ENCODE measurements at regions not wholly inside any gene's neighbourhood (a gene's known extent, or its start where the extent isn't known, plus 50 kb on each side); places are given as distances from the start of the nearest gene placed in this dataset.
"Not testable (repeated sequence)": the region's sequence is repeated elsewhere in the genome, so short reads cannot be mapped to it uniquely, and the experiment has no call there.

DNA sequence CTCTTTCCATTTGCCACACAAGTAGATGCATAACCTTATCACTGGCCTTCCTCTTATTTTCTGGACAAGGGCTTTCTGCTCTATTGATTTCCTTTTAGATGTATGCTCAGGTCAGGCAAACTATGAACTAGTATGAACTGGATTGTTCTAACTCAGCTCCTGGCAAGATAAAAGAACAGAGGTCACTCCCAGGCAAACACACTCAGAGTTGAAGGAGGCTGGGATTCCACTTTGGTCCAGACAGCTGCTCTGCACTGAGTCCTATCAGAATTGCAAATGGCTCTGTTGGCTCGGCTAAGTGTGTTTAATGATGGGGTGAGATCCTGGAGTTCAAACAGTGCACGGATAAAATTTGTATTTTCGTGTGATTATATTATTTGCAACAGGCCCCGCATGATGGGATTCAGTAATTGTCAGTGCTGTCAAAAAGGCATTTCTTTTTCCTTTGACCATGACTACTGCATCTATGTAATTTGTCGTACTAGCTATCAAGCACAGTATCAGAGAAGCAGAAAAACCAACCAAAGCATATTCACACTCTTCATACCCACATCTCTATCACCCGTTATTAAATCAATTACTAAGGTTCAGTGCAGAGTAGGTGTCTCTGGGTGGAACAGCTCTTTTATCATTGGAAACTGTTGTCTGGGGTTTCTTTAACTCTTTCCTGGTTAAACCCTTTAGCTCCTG is 288.1 kb upstream of the PRKCQ start:
- no peak for DNase-seq

DNA sequence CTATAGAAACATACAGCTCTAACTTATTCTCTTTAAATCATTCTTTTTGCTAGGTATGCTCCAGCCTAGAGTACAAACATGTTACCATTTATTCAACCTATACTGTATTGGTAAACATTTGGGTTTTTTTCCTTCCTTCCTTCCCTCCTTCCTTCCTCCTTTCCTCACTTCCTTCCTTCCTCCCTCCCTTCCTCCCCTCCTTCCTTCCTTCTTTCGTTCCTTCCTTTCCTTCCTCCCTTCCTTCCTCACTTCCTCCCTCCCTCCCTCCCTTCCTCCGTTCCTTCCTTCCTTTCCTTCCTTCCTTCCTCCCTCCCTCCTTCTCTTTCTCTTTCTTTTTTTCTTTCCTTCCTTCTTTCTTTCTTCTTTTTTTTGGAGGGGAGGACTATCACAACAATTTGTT is 286.7 kb upstream of the PRKCQ start:
- no peak for DNase-seq

DNA sequence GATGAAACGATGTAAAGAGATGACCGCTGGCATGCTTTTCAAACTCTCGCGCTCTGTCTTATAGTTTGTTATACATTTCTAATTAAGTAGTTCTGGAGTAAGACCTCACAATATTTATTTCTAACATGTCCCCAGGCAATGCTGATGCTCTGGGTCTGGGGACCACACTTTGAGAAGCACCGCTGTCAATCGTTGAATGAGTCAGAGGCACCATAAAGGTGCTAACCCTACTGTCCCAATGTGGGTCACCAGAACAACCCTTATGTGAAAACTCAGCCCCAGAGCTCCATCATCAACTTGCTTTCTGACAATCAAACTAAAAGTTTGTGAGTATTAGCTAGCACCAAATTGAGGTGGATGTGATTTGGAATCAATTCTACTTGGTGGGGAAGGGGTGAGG is 284.1 kb upstream of the PRKCQ start:
- DNase-seq: no peak

DNA sequence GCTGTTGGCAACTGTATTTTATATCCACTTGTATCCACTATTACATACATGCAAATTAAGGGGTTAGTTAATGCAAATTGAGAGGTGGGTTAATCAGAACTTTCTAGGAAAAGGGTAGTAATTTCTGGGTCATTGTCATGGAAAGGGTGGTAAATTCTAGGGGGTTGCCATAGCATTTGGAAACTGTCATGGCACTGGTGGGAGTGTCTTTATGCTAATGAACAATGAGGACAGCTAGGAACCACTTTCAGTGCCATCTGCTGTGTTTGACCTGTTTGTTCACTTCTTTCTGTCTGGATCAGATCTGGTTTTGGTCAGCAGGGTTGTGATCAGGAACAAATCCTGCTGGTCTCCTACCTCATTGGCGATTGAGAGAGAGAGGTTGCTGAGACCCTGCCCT is 283.3 kb upstream of the PRKCQ start:
- DNase-seq: no peak

DNA sequence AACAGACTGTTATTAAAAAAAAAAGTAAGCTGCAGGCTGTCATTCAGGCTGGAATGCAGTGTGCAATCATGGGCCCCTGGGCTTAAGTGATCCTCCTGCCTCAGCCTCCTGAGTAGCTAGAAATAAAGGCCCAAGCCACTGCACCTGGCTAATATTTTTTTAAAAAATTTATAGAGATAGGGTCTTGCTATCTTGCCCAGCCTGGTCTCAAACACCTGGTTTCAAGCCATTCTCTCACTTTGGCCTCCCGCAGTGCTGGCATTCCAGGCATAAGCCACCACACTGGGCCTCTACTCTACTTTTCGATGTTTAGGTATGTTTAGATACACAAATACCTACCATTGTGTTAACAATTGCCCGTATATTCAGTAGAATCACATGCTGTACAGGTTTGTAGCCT is 270.4 kb upstream of the PRKCQ start:
- no peak for DNase-seq

DNA sequence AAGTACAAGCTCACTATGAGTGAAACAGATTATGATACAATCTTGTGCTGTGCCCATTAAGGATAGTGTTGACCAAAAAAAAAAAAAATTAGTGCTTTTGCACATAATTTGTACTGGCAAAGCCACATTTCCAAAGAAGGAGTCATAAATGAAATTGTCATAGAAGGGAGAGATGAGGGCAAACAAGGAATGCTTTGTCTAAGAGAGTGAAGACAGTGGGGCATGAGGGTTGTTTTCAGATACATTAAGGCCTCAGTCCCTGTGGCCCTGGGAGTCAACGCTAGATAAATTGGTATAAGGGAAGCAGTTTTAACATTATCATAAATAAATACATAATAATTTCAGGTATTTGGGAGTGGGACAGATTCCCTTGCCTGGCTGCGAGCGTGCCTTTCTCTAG is 267.5 kb upstream of the PRKCQ start:
- DNase-seq: no peak

DNA sequence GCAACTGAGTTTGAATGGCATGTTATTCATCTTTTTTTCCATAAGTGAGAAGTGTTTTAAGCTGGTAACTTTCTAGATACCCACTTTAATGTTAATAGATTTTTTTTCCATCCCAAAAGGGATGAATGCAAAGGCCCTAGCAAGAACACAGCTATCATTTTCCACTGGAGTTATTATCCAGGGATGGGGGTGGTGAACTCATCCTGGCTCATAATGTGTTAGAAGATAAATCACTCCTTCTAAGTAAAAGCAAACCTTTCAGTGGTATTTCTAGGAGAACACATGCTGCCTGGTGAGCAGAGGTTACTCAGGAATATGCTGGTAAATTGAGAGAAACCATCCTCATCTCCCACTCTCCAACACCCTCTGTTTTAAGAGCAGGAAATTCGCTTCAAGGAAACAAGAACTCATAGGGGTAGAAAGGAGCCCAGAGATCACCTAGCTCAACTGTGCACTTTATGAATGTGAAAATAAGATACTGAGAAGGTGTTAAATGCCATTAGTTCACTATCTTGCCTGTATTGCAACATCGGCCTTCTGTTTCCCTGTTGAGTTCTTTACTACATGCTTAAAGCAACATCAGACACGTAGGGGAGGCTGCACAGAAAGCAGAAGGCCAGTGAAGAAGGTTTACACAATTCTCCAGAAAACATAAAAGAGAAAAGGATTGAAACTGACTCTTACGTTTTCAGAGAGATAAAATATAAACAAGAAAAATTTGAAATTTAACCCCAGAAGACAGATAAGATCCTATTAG is 264.0 kb upstream of the PRKCQ start:
- no peak for DNase-seq

DNA sequence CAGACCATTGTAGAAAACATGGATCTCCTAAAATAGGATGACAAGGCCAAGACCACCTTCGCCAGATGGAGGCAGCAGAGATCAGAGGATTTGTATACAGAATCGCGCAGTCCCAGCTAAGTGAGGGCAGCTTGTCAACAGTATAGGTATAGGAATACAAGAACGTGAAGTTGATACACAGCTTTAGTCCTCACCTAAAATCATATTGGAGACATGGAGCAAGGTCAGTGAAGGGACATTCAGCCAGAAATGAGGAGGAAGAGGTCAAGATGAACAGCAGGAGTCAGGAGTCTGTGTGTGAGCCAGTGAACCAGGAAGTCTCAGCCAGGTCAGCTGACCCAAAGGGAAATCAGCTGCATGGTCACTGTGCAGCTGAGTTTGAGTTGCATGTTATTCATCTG is 263.4 kb upstream of the PRKCQ start:
- DNase-seq: no peak

DNA sequence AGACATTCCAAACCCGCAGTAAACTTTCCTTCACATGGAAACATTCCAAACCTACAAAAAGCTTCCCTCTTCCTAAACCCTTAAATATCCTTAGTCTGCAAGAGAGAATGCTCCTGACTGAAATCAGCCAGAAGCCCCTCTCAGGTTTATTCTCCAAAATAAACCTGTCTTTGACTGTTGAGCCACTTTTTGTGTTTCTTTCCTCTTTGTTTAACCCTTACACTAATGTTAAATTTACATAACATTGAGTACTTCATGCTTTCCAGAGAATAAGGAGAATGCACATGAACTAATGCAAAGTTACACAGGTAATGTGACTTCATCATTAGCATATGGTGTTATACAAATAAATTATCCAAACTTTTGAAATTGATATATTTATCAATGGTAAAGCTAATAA is 262.6 kb upstream of the PRKCQ start:
- DNase-seq: no peak

DNA sequence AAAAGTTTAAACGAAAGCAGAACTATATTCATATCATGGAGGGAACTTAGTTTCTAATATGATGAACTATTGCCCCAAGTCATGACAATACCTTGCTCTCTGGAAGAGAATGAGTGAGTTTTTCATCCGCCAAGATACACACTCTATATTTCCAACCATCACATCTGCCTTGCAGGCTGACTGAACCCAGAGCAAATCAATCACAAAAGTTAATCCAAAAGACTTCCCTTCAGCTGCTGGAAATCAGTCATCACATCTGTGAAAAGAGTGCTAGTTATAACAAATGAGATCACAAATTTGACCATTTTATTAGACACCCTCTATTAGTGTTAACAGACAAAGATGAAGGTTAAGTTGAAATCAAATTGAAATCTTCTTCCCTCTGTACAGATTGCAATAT is 261.7 kb upstream of the PRKCQ start:
- no peak for DNase-seq

DNA sequence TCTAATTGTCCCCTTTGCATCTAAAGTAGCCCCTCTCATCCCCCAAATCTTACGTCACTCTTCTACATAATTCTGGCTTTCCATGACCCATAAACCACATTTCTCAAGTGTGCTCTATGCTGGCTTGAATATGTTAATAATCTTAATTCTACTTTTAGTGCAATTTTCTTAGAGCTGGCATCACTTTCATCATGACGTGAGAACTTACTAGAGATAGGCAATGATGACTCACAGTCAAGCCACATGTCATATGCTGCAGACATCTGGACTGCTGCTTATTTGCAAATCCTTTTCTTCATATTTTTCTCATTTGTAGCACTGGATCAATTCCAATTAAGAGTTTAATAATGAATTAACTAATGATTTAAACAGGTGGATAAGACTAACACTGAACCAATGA is 260.7 kb upstream of the PRKCQ start:
- no peak for DNase-seq

DNA sequence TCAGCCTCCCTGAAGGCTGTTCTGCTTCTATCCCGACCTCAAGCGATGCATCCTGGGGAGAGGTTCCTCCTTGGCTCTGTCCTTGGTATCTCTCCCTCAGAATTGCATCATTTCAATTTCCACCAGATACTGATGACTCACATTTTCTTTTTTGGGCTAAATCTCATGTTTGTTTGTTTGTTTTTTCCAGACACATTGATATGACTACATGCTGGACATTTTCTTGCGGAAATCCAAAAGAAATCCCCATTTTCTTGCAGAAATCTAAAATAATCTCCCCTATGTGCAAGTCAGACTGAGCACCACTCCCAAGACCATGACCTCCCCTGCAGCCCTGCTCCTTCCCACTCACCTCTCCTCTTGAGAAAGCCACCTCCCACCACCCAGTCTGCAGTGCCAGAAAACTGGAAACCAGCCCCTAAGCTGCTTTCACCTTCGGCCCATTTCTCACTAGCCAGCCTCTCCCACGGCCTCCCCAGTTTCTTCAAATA is 260.2 kb upstream of the PRKCQ start:
- DNase-seq: no peak

DNA sequence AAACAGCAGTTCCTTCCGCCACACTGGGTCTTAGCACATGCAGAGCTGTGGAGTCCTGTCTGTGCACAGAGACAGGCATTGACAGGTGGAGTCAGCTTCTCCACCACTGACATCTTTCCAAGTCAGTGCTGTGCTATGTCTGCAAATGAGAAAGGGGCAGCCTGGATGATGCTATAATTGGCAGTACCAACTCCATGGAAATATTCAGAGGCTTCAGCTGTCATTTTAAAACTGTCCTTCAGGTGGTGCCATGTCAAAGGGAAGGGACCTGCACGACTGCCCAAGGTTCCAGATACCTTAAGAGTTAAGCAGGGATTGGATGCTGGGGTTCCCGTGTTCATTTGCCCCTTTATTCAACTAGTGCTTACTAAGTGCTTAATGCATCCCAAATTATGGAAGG is 258.0 kb upstream of the PRKCQ start:
- no peak for DNase-seq

DNA sequence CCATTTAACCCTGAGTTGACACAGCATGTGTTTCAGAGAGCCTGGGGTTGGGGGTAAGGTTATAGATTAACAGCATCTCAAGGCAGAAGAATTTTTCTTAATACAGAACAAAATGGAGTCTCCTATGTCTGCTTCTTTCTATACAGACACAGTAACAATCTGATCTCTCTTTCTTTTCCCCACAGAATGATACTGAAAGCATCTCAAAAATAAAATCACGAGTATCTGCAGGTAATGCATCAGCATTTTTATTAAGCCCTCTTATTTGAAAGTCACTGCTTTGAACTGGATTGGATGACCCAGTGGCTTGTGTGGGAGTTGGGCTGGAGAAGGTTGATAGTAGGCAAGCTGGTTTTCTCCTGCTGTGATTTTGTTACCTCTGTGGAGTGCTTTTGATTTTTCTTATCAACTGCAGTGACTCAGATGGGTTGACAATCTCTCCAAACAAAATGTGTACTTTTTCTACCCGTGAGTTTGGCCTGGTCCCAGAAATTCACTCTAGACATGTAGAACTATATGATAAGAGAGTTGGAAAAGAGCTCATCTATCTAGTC is 253.5 kb upstream of the PRKCQ start:
- DNase-seq: no peak

DNA sequence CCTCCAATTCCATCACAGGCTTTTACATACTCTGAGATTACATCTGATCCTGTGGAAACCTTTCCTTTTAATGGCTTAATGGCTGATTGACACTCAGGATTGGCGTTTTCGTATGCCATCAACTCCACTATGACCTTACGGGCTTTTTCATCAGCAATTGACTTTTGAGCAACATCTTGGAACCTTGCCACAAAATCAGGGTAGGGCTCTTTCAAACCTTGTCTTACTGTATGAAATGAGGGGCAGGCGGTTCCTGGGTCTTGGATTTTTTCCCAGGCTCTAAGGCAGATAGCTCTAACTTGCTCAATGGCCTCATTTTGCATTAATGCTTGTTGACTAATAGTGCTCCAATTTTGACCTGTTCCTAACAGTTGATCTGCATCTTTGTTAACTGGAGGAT is 250.9 kb upstream of the PRKCQ start:
- not testable (repeated sequence) for DNase-seq

DNA sequence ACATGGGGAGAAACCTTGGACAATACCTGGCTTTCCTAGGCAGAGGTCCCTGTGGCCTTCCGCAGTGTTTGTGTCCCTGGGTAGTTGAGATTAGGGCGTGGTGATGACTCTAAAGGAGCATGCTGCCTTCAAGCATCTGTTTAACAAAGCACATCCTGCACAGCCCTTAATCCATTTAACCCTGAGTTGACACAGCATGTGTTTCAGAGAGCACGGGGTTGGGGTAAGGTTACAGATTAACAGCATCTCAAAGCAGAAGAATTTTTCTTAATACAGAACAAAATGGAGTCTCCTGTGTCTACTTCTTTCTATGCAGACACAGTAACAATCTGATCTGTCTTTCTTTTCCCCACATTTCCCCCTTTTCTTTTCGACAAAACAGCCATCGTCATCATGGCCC is 244.7 kb upstream of the PRKCQ start:
- not testable (repeated sequence) for DNase-seq

DNA sequence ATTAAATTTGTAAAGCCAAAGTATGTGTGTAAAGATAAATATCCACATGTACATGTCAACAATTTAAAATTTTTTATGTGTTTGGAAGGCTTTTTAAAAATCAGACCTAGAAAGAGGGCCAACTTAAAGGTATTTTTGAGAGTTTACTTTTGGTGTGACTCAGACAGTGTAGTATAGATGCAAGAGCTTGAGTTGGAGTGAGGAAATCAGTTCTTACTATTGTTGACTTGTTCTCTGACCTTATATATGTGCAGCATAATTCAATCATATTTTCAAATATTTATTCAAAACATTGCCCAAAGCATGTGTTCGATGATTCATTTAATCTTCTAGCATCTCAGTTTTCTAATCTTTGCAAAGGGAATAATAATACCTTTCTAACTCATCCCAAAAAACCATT is 243.7 kb upstream of the PRKCQ start:
- DNase-seq: no peak

DNA sequence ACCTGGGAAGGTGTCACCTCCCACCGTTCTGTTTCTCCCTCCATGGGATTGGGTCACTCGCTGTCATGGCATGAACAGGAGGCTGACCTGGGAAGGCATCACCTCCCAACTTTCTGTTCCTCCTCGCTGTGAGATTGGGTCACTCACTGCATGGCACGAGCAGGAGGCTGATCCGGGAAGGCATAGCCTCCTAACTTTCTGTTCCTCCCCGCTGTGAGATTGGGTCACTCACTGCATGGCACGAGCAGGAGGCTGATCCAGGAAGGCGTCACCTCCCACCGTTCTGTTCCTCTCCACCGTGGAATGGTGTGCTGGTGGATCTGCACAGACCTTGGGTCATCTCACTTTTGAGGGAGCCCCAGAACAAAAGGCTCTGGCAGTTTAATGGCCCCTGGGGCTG is 239.2 kb upstream of the PRKCQ start:
- DNase-seq: no peak

DNA sequence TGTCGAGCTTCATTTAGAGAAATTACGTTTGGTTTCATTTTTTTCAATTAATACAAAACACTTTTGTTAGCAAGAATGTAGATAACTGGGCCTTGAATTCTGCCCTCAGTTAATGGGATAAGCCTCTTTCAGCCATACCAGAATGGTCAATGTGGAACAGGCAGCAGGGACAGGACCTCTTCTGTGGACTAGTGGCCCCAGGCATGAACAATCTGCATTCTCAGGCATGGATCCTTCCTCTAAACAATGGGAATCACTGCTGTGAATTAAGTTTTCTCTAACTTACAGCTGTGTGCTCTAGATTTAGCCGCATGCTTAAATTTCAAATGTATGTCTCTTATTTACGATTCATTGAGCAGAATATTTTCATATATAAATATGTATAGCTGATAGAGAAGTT is 237.7 kb upstream of the PRKCQ start:
- no peak for DNase-seq

DNA sequence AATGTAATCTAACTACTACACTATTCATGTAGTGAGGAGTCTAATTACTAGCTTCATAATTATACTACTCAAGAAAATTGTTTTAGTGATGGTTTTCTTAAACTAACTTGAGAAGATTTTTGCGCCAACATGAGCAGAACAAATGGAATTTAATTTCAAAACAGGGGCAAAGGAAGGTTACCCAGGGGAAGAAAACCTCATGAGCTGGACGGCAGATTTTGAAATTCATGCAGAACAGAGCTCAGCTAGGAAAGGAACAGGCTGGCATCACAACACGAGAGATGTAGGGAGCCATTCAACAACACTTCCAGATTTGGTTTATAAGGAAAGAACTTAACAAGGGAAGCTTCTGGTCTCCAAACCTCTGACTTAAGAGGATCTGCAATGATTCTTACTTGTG is 235.3 kb upstream of the PRKCQ start:
- DNase-seq: no peak

DNA sequence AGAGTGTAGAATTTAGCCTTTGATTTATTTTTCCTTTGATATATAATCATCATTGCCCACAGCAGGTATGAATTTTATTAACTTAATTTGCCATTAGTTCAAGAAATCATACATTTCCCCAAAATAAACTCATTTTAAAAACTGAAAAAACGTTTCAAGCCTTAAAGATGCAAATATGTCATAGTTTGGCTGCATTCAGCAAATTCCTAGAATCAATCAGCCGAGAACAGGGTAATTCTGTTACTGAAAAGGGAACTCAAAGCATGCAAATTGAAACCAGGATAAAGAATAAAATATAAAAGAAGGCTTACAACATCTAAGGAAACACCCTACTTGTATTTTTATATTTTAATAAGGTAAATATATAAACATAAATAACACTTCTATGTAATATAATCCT is 233.8 kb upstream of the PRKCQ start:
- no peak for DNase-seq

DNA sequence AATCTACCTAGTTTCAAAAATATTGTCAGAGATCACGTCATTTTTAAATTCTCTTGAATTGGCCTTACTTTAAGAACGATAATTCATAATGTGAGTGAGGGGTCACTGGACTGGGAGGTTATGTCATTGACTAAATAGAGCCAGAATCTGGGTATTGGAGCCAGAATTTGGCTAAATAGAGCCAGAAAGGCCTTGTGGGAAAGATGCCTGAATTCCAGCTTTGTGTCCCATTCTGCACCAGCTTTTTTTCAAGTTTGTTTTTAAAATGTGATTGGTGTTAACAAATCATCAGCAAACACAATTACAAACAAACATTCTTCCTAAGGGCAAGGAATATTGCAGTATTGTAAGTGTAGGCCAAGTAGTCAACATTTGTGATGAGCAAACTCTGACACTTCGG is 233.2 kb upstream of the PRKCQ start:
- no peak for DNase-seq

DNA sequence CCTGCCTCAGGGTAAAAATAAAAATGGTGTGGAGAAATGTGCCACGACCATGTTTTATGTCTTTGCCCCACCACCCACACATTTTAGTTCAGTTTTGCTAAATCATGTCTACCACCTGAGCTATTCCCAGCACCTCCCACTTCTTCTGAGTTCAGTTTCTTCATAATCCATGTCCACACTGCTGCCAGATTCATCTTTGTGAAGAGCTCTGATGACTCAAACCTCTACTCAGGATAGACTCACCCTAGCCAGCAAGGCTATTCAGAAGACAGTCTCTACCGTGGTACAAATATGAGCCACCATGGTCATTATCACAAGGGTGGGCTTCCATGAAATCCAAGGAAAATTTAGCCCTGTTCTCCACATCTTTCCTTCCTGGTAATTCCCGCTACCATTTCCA is 231.1 kb upstream of the PRKCQ start:
- no peak for DNase-seq

DNA sequence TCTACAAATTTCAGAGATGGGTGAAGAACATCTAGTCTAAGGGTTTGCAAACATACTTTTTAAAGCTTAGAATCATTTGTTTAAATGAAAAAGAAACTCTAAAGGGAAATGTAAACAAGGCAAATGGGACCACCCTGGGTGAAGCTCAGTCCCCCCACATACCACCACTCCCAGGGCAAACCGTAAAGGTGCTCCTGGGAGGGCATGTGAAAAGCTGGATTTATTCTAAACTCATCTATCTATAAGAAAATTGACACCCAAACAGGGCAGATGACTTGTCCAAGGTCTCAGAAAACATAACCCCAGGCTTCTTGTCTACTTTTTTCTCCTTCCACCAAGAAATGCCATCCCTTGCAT is 223.3 kb upstream of the PRKCQ start:
- no peak for DNase-seq
